NCI-H2227 treated with DMSO at 0.1 percent for 48 hours (cell line): ENCODE measurements at regions not wholly inside any gene's neighbourhood (a gene's known extent, or its start where the extent isn't known, plus 50 kb on each side); places are given as distances from the start of the nearest gene placed in this dataset.
"Not testable (repeated sequence)": the region's sequence is repeated elsewhere in the genome, so short reads cannot be mapped to it uniquely, and the experiment has no call there.

Source experiments
- DNase-seq: peaks from one replicate; lab custom pipeline; 2025; lab: John Stamatoyannopoulos, UW

GRCh38 chr16:31745098-31745497 lies 128.5 kb upstream of the ZNF267 start:
- DNase-seq = not testable (repeated sequence)

DNA sequence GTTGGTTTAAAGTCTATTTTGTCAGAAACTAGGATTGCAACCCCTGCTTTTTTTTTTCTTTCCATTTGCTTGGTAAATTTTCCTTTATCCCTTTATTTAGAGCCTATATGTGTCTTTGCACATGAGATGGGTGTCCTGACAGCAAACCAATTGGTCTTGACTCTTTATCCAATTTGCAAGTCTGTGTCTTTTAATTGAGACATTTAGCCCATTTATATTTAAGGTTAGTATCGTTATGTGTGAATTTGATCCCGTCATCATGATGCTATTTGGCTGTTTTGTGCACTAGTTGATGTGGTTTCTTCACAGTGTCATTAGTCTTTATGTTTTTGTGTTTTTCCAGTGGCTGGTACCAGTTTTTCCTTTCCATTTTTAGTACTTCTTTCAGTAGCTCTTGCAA lies 127.7 kb upstream of the ZNF267 start:
- DNase-seq = no peak

GRCh38 chr16:31754998-31755615 lies 118.5 kb upstream of the ZNF267 start:
- DNase-seq = no peak

- no peak for DNase-seq
Observed at GRCh38 chr16:31764103-31764502, 109.5 kb upstream of the ZNF267 start.

GRCh38 chr16:31767267-31767666 lies 106.3 kb upstream of the ZNF267 start:
- no peak for DNase-seq

GRCh38 chr16:31780342-31780741 lies 93.3 kb upstream of the ZNF267 start:
- no peak for DNase-seq

DNA sequence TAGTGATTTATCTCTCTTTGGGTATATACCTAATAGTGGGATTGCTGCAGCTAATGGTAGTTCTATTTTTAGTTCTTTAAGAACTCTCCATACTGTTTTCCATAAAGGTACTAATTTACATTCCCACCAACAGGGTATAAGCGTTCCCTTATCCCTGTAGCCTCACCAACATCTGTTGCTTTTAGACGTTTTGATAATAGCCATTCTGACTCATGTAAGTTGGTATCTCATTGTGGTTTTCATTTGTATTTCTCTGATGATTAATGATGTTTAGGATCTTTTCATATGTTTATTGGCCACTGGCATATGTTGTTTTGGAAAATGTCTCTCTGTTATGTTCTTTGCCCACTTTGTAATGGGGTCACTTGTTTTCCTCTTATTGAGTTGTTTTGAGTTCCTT lies 88.5 kb upstream of the ZNF267 start:
- no peak for DNase-seq

GRCh38 chr16:31807086-31807485 lies 66.5 kb upstream of the ZNF267 start:
- no peak for DNase-seq

DNA sequence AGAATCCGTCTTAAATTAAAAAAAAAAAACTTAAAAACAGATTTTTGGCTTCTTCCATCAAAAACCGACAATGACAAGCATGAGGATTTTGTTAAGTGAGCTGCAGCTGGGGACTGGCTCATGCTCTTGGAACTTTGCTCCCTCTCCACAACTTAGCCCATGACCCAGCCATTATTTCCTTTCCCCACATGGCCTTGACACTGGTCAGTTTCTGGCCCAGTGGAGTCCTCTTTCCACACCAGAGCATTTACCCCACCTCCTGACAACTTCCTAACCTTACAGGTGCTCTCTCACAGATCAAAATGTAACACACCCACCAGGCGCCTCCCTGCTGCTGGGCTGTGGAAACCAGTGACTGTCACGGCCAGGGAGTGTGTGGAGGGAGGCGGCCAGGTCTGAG lies 62.7 kb upstream of the ZNF267 start:
- no peak for DNase-seq

GRCh38 chr16:31816141-31816540 lies 57.5 kb upstream of the ZNF267 start:
- not testable (repeated sequence) for DNase-seq

- no peak for DNase-seq
Observed at GRCh38 chr16:31819386-31819785, 54.2 kb upstream of the ZNF267 start.

GRCh38 chr16:31819948-31820347 lies 53.7 kb upstream of the ZNF267 start:
- no peak for DNase-seq
